ENCODE measurements at regions not wholly inside any gene's neighbourhood (a gene's known extent, or its start where the extent isn't known, plus 50 kb on each side); places are given as distances from the start of the nearest gene placed in this dataset.

DNA sequence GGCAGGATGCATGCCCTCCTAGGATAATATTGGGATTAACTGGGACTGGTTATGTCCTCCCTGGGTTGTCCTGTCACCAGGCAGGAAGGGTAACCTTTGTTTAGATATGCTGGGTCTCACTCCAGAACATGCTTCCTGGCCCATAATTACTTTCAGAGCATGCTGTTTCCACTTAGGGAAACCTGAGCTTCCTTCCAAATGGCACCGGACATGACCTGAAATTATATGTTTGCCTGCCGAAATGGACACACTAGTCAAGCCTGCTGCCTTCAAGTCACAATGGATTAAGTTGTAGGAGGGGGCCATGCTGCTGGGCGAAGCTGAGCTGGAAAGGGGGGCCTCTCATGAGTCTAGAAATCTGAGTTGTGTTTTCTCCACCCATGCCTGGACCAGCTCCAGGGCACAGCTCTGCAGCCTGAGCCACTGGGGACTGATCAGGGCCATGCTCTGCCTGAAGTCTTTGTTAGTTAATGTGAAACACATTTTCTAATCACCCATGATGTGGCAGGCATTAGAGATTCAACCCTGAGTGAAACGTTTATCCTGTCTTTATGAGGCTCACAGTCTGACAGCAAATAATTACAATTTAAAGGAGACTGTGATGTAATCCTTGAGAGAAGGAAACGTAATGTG lies 273.3 kb downstream of the TNS1 start:
- DNase-seq (ENCODE audit: low read depth) = no peak
- TF ChIP-seq, protein P1, sequence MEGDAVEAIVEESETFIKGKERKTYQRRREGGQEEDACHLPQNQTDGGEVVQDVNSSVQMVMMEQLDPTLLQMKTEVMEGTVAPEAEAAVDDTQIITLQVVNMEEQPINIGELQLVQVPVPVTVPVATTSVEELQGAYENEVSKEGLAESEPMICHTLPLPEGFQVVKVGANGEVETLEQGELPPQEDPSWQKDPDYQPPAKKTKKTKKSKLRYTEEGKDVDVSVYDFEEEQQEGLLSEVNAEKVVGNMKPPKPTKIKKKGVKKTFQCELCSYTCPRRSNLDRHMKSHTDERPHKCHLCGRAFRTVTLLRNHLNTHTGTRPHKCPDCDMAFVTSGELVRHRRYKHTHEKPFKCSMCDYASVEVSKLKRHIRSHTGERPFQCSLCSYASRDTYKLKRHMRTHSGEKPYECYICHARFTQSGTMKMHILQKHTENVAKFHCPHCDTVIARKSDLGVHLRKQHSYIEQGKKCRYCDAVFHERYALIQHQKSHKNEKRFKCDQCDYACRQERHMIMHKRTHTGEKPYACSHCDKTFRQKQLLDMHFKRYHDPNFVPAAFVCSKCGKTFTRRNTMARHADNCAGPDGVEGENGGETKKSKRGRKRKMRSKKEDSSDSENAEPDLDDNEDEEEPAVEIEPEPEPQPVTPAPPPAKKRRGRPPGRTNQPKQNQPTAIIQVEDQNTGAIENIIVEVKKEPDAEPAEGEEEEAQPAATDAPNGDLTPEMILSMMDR (IDR thresholded peaks at IDR 0.05; ENCODE audit: insufficient read depth, low read length, poor library complexity, severe bottlenecking) = no peak
- no peaks in the 10 kb centered on the region for H3K27me3 ChIP-seq (ENCODE audit: control insufficient read depth, insufficient read depth, low read length)
- no peak overlapping the region for H3K4me3 ChIP-seq (ENCODE audit: low read depth, low read length)
- H3K36me3 ChIP-seq (ENCODE audit: control insufficient read depth, insufficient read depth, low read length) = no peaks in the 10 kb centered on the region

DNA sequence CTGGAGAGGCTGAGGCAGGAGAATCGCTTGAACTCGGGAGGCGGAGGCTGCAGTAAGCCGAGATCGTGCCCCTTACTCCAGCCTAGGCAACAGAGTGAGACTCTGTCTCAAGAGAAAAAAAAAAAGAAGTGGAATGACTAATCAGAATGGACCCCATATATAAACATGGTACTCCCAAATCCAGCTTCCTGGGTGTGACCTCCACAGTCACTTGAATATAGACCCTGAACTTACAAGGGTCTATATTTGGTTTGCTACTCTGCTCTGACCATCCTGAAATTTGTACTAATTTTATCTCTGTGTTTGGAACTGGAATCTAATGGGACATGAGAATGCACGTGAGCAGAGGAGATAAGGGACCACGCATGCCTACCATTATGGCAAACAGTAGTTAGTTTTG lies 275.0 kb downstream of the TNS1 start:
- Histone ChIP-seq H3K4me3 (ENCODE audit: low read depth, low read length) (no peak overlapping the region), H3K36me3 (ENCODE audit: control insufficient read depth, insufficient read depth, low read length) (no peaks in the 10 kb centered on the region), H3K27me3 (ENCODE audit: control insufficient read depth, insufficient read depth, low read length) (no peaks in the 10 kb centered on the region)
- DNase-seq (ENCODE audit: low read depth) = no peak
- TF ChIP-seq, protein P1 (IDR thresholded peaks at IDR 0.05; ENCODE audit: insufficient read depth, low read length, poor library complexity, severe bottlenecking) = no peak

DNA sequence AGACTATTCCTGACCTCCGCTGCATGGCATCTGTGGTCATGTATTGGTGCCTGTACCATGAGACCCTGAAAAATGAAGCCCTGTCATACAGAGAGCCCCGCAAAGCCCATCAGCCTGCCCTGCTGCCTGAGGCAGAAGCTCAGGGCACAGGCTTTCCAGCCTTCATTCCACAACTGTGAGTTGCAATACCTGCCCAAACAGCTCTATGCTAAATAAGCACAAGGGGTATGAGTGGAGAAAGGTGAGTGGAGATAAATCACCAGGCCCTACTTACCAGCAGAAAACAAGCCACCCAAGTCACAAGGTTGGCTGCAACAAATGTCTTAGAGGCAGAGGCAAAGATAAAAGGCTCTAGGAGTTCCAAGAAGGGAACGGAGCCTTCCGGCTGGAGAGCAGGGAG lies 277.4 kb downstream of the TNS1 start:
- Histone ChIP-seq H3K4me3 (ENCODE audit: low read depth, low read length) (no peak overlapping the region), H3K36me3 (ENCODE audit: control insufficient read depth, insufficient read depth, low read length) (no peaks in the 10 kb centered on the region), H3K27me3 (ENCODE audit: control insufficient read depth, insufficient read depth, low read length) (no peaks in the 10 kb centered on the region)
- no peak for DNase-seq (ENCODE audit: low read depth)
- TF ChIP-seq, protein P1 (IDR thresholded peaks at IDR 0.05; ENCODE audit: insufficient read depth, low read length, poor library complexity, severe bottlenecking) = no peak

DNA sequence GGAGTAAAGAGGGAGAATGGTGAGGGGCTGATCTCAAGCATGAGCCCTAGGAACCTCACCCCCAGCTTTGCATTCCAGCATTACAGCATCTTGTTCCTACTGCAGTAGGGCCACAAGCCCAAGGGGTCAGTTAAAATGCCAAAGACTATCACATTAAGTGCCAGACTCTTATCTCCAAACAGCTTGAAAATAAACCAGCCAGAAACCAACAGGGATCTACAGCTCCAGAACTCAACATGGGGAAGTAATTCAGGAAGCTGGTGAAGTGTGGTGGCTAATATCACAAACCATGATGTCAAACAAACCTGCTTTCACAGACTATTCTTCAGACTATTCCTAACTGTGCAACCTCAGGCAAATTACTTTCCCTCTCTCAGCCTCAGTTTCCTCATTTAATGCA lies 278.3 kb downstream of the TNS1 start:
- TF ChIP-seq, protein P1 (IDR thresholded peaks at IDR 0.05; ENCODE audit: insufficient read depth, low read length, poor library complexity, severe bottlenecking) = no peak
- Histone ChIP-seq H3K4me3 (ENCODE audit: low read depth, low read length) (no peak overlapping the region), H3K36me3 (ENCODE audit: control insufficient read depth, insufficient read depth, low read length) (no peaks in the 10 kb centered on the region), H3K27me3 (ENCODE audit: control insufficient read depth, insufficient read depth, low read length) (no peaks in the 10 kb centered on the region)
- no peak for DNase-seq (ENCODE audit: low read depth)

DNA sequence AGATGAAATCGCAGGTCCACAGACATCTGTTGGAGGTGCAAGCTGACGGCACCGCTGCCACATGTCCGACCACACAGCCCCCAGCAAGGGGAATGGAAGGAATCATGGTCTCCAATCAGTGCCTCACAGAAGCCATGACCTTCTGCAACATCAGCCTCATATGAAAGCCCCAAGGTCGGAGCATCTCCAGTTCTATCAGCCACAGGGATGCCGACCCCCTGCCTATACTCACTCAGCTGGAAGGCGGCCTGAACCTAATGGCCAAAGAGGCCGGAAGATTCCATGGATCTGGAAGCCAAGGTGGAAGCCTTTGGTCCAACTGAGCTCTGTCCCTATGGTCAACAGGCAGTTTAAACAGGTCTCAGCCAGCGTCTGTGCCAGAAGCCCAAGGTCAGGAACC lies 278.8 kb downstream of the TNS1 start:
- TF ChIP-seq, protein P1 (IDR thresholded peaks at IDR 0.05; ENCODE audit: insufficient read depth, low read length, poor library complexity, severe bottlenecking) = no peak
- Histone ChIP-seq H3K27me3 (ENCODE audit: control insufficient read depth, insufficient read depth, low read length) (no peaks in the 10 kb centered on the region), H3K4me3 (ENCODE audit: low read depth, low read length) (no peak overlapping the region), H3K36me3 (ENCODE audit: control insufficient read depth, insufficient read depth, low read length) (no peaks in the 10 kb centered on the region)
- DNase-seq (ENCODE audit: low read depth) = no peak

DNA sequence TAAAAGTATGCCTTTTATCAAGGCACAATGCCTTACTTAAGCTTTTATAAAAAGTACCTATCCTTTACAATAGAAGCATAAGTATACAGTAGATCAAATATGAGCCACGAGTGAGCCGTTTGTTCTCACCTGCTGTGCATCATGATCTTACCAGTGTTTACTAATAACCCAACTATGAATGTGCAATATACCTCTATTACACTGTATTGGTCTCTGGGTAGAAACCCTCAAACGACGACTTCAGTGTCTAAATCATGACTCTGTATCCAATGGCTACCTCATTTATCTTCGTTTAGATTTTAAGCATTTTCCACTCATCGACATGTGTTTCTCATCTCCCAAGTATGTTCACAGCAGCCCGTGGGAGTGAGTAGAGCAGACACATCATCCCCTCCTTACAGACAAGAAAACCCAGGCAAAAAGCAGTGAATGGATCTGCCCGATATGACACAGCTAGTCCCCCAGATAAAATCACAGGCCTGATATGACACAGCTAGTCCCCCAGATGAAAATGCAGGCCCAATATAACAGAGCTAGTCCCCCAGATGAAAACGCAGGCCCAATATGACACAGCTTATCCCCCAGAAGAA lies 279.8 kb downstream of the TNS1 start:
- TF ChIP-seq, protein P1 (IDR thresholded peaks at IDR 0.05; ENCODE audit: insufficient read depth, low read length, poor library complexity, severe bottlenecking) = no peak

More for the DNA sequence above, 279.8 kb downstream of the TNS1 start:
- DNase-seq (ENCODE audit: low read depth) = no peak
- Histone ChIP-seq H3K27me3 (ENCODE audit: control insufficient read depth, insufficient read depth, low read length) (no peaks in the 10 kb centered on the region), H3K36me3 (ENCODE audit: control insufficient read depth, insufficient read depth, low read length) (no peaks in the 10 kb centered on the region), H3K4me3 (ENCODE audit: low read depth, low read length) (no peak overlapping the region)
